ENCODE measurements at regions not wholly inside any gene's neighbourhood (a gene's known extent, or its start where the extent isn't known, plus 50 kb on each side); places are given as distances from the start of the nearest gene placed in this dataset.

DNA sequence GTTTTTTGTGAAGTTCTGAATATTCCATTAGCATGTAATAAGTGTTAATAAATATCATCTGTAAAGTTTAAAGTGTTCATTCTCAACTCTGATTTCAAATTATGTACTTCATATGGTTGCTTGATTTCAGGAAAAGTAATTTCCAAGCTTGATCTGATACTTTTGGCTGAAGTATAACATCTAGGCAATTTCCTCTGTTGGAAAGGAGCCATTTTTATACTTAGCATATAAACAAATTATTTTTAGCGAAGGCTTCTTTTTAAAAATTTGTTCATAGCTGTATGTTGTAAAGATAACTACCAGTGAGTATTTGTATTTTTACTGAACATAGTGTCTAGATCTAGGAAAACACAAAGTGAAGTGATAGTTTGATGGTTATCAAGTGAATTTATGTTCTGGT lies 153.4 kb upstream of the TMTC2 start:
- FAIRE-seq (no peak), DNase-seq (ENCODE audit: low read depth) (no peak)
- Mint-ChIP-seq H3K4me3 (ENCODE audit: unreplicated experiment) (no peak overlapping the region), H3K4me1 (ENCODE audit: low read depth, unreplicated experiment) (no peaks in the 10 kb centered on the region), H3K27ac (ENCODE audit: unreplicated experiment) (no peak overlapping the region), H3K36me3 (ENCODE audit: low read depth, unreplicated experiment) (no peaks in the 10 kb centered on the region), H3K27me3 (ENCODE audit: low read depth, unreplicated experiment) (no peaks in the 10 kb centered on the region), H3K9me3 (ENCODE audit: unreplicated experiment) (no peaks in the 10 kb centered on the region)
- Histone ChIP-seq H3K4me2 (ENCODE audit: low read length) (no peak overlapping the region), H3K9me3 (ENCODE audit: insufficient read depth, low read depth, low read length) (no peaks in the 10 kb centered on the region), H4K20me1 (ENCODE audit: insufficient read depth, low read length) (no peaks in the 10 kb centered on the region), H3K27me3 (ENCODE audit: insufficient read depth, low read length) (no peaks in the 10 kb centered on the region), H3K27ac (ENCODE audit: low read depth, low read length) (no peak overlapping the region), H3K36me3 (ENCODE audit: insufficient read depth, low read length) (no peaks in the 10 kb centered on the region), H3K4me1 (ENCODE audit: insufficient read depth, low read length) (no peaks in the 10 kb centered on the region), H2AFZ (ENCODE audit: low read depth, low read length) (no peak overlapping the region), H3K4me3 (ENCODE audit: insufficient read depth, low read depth, low read length) (no peak overlapping the region), H3K79me2 (ENCODE audit: insufficient read depth, low read length) (no peaks in the 10 kb centered on the region), H3K9ac (ENCODE audit: low read length) (no peak overlapping the region)
- TF ChIP-seq, protein P1, sequence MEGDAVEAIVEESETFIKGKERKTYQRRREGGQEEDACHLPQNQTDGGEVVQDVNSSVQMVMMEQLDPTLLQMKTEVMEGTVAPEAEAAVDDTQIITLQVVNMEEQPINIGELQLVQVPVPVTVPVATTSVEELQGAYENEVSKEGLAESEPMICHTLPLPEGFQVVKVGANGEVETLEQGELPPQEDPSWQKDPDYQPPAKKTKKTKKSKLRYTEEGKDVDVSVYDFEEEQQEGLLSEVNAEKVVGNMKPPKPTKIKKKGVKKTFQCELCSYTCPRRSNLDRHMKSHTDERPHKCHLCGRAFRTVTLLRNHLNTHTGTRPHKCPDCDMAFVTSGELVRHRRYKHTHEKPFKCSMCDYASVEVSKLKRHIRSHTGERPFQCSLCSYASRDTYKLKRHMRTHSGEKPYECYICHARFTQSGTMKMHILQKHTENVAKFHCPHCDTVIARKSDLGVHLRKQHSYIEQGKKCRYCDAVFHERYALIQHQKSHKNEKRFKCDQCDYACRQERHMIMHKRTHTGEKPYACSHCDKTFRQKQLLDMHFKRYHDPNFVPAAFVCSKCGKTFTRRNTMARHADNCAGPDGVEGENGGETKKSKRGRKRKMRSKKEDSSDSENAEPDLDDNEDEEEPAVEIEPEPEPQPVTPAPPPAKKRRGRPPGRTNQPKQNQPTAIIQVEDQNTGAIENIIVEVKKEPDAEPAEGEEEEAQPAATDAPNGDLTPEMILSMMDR (IDR thresholded peaks at IDR 0.05; ENCODE audit: insufficient read depth, low read depth, low read length) = no peak
- no peak for TF ChIP-seq EZH2 (IDR thresholded peaks at IDR 0.05; ENCODE audit: insufficient read depth, low read length)

DNA sequence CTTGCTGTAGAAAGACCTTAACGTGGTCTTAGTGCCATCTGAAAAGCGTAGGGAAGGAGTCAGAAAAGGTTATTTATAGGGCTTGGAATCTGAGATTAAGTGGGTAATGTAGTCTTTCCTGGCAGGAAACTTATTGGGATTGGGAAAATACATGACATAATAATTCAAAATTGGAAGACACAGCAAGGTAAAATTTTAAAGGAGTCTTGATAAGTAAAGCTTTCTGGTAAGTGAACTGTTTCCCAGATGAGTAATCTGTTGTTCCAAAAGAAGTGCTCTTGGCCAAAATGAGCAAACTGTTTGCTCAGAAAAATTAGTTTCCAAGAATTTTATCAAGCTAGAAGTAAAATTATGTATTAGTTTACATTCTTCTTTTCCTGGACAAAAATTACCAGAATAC lies 149.3 kb upstream of the TMTC2 start:
- H3K36me3 ChIP-seq (ENCODE audit: insufficient read depth, low read length) = no peaks in the 10 kb centered on the region
- H3K27ac ChIP-seq (ENCODE audit: low read depth, low read length) = no peak overlapping the region
- Mint-ChIP-seq H3K27me3 (ENCODE audit: low read depth, unreplicated experiment) (no peaks in the 10 kb centered on the region), H3K9me3 (ENCODE audit: unreplicated experiment) (peaks cover 4% of the 10 kb centered on the region), H3K27ac (ENCODE audit: unreplicated experiment) (no peak overlapping the region), H3K4me1 (ENCODE audit: low read depth, unreplicated experiment) (no peaks in the 10 kb centered on the region), H3K36me3 (ENCODE audit: low read depth, unreplicated experiment) (no peaks in the 10 kb centered on the region), H3K4me3 (ENCODE audit: unreplicated experiment) (no peak overlapping the region)
- no peaks in the 10 kb centered on the region for H3K4me1 ChIP-seq (ENCODE audit: insufficient read depth, low read length)
- no peak overlapping the region for H3K9ac ChIP-seq (ENCODE audit: low read length)
- FAIRE-seq = no peak
- H3K79me2 ChIP-seq (ENCODE audit: insufficient read depth, low read length) = no peaks in the 10 kb centered on the region
- no peak overlapping the region for H2AFZ ChIP-seq (ENCODE audit: low read depth, low read length)
- no peak overlapping the region for H3K4me3 ChIP-seq (ENCODE audit: insufficient read depth, low read depth, low read length)
- H3K4me2 ChIP-seq (ENCODE audit: low read length) = no peak overlapping the region
- H3K9me3 ChIP-seq (ENCODE audit: insufficient read depth, low read depth, low read length) = no peaks in the 10 kb centered on the region
- DNase-seq (ENCODE audit: low read depth) = no peak
- no peaks in the 10 kb centered on the region for H4K20me1 ChIP-seq (ENCODE audit: insufficient read depth, low read length)
- H3K27me3 ChIP-seq (ENCODE audit: insufficient read depth, low read length) = no peaks in the 10 kb centered on the region
- TF ChIP-seq, protein P1 (IDR thresholded peaks at IDR 0.05; ENCODE audit: insufficient read depth, low read depth, low read length) = no peak
- TF ChIP-seq EZH2 (IDR thresholded peaks at IDR 0.05; ENCODE audit: insufficient read depth, low read length) = no peak

DNA sequence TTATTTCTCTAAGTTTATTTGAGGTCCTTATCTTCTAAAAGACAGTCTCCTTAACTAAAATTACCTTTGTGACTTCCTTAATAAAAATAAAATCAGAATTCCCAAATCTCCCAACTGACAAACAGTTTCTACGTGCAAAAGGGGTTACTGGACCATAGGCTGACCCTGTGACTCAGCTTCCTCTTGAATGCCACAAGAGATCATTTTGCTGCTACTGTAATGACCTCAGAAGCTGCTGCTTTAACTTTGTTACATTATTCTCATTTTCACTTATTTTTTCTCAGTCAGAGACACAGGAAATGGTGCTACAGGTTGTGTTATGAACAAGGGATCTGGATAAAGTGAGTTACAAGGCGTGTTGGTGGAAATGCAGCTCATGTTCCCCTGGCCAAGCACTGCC lies 132.2 kb upstream of the TMTC2 start:
- FAIRE-seq (no peak), DNase-seq (ENCODE audit: low read depth) (peak; percentile 12)
- H3K4me1 Mint-ChIP-seq (ENCODE audit: low read depth, unreplicated experiment) = peaks cover 9% of the 10 kb centered on the region
- H3K27me3 ChIP-seq (ENCODE audit: insufficient read depth, low read length) = no peaks in the 10 kb centered on the region
- H3K79me2 ChIP-seq (ENCODE audit: insufficient read depth, low read length) = no peaks in the 10 kb centered on the region
- no peaks in the 10 kb centered on the region for H4K20me1 ChIP-seq (ENCODE audit: insufficient read depth, low read length)
- TF ChIP-seq, protein P1 (IDR thresholded peaks at IDR 0.05; ENCODE audit: insufficient read depth, low read depth, low read length) = no peak
- no peak for TF ChIP-seq EZH2 (IDR thresholded peaks at IDR 0.05; ENCODE audit: insufficient read depth, low read length)
- peaks cover 9% of the 10 kb centered on the region for H3K9me3 Mint-ChIP-seq (ENCODE audit: unreplicated experiment)
- no peak overlapping the region for H3K27ac ChIP-seq (ENCODE audit: low read depth, low read length)
- H3K4me3 Mint-ChIP-seq (ENCODE audit: unreplicated experiment) = no peak overlapping the region
- no peaks in the 10 kb centered on the region for H3K36me3 ChIP-seq (ENCODE audit: insufficient read depth, low read length)
- H3K36me3 Mint-ChIP-seq (ENCODE audit: low read depth, unreplicated experiment) = no peaks in the 10 kb centered on the region
- no peaks in the 10 kb centered on the region for H3K4me1 ChIP-seq (ENCODE audit: insufficient read depth, low read length)
- no peaks in the 10 kb centered on the region for H3K9me3 ChIP-seq (ENCODE audit: insufficient read depth, low read depth, low read length)
- no peak overlapping the region for H3K4me2 ChIP-seq (ENCODE audit: low read length)
- H3K27me3 Mint-ChIP-seq (ENCODE audit: low read depth, unreplicated experiment) = no peaks in the 10 kb centered on the region
- no peak overlapping the region for H3K27ac Mint-ChIP-seq (ENCODE audit: unreplicated experiment)
- no peak overlapping the region for H2AFZ ChIP-seq (ENCODE audit: low read depth, low read length)
- no peak overlapping the region for H3K4me3 ChIP-seq (ENCODE audit: insufficient read depth, low read depth, low read length)
- H3K9ac ChIP-seq (ENCODE audit: low read length) = no peak overlapping the region

Data from astrocyte (in vitro differentiated cells and primary cell).